SH-SY5Y (cell line): ENCODE measurements at regions not wholly inside any gene's neighbourhood (a gene's known extent, or its start where the extent isn't known, plus 50 kb on each side); places are given as distances from the start of the nearest gene placed in this dataset.

Source experiments
- GATA2 ChIP-seq: IDR thresholded peaks from 2 replicates; pipeline ENCODE4 v1.6.1; 2011; ENCODE audit warnings: mild to moderate bottlenecking, low read depth, low read length
- GATA3 ChIP-seq: IDR thresholded peaks from 2 replicates; pipeline ENCODE4 v1.6.1; 2011; ENCODE audit warnings: low read depth, mild to moderate bottlenecking, low read length, moderate library complexity

DNA sequence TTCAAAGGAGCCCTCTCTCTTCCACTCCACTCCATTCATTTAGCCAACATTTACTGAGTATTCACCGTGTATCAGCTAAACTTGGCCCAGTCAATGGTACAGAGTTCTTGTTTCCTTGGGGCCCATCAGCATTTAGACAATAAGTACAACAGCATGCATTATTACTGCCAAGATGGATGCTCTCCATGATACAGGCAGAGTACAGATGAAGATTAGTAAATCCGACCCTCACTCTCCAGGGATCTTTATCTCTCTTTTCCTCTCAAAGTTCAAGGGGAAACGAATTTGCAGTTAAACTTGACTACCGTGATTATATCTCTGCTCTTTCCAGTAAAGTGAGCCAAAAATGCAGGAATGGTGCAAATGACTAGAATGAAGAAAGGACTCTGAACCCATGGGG, 184.6 kb upstream of the DUSP10 start:
- TF ChIP-seq GATA2 (no peak), GATA3 (no peak)
